Ectodermal cell (in vitro differentiated cells): ENCODE measurements at regions not wholly inside any gene's neighbourhood (a gene's known extent, or its start where the extent isn't known, plus 50 kb on each side); places are given as distances from the start of the nearest gene placed in this dataset.

Source experiments
- H3K27ac ChIP-seq: 2 replicates; pipeline ENCODE4 v1.7.0; 2013; ENCODE audit warnings: mild to moderate bottlenecking, low read depth, low read length; ENCODE audit not compliant: insufficient read depth, poor library complexity, severe bottlenecking
- H3K27me3 ChIP-seq: 2 replicates; pipeline ENCODE4 v1.7.0; 2013; ENCODE audit warnings: mild to moderate bottlenecking, low read length; ENCODE audit not compliant: insufficient read depth, control insufficient read depth, poor library complexity, severe bottlenecking
- H3K36me3 ChIP-seq: one replicate; pipeline ENCODE4 v1.7.0; 2013; ENCODE audit warnings: low read length; ENCODE audit not compliant: control insufficient read depth, insufficient read depth
- H3K4me1 ChIP-seq: one replicate; pipeline ENCODE4 v1.7.0; 2013; ENCODE audit warnings: low read length; ENCODE audit not compliant: control insufficient read depth, insufficient read depth
- H3K4me3 ChIP-seq: 2 replicates; pipeline ENCODE4 v1.7.0; 2013; ENCODE audit warnings: low read depth, low read length, control low read depth; ENCODE audit not compliant: insufficient read depth
- H3K9me3 ChIP-seq: 2 replicates; pipeline ENCODE4 v1.7.0; 2013; ENCODE audit warnings: mild to moderate bottlenecking, low read length, moderate library complexity; ENCODE audit not compliant: control insufficient read depth
- WGBS, 2 experiments: methylation state at CpG; one replicate each; pipeline ENCODE4 v1.1.7; 2013; ENCODE audit warnings: missing lambda C conversion rate in 2 of 2; 5-methylcytosine and 5-hydroxymethylcytosine counted together

GRCh38 chr16:62137996-62138395 lies 101.8 kb upstream of the CDH8 start:
- Histone ChIP-seq H3K27me3 (no peaks in the 10 kb centered on the region), H3K9me3 (no peaks in the 10 kb centered on the region), H3K4me3 (no peak overlapping the region), H3K4me1 (no peaks in the 10 kb centered on the region), H3K27ac (no peak overlapping the region), H3K36me3 (no peaks in the 10 kb centered on the region)
- WGBS, 2 experiments: 93 to 97% methylated on average over 3 of the region's 3 CpGs

- no peaks in the 10 kb centered on the region for H3K27me3 ChIP-seq
- no peak overlapping the region for H3K4me3 ChIP-seq
- no peaks in the 10 kb centered on the region for H3K9me3 ChIP-seq
- 89% methylated on average over 2 of the region's 2 CpGs; no CpG with 5 or more reads in 1 of the 2 experiments for WGBS, 2 experiments
- H3K4me1 ChIP-seq: no peaks in the 10 kb centered on the region
- no peaks in the 10 kb centered on the region for H3K36me3 ChIP-seq
- no peak overlapping the region for H3K27ac ChIP-seq
These were observed 99.7 kb upstream of the CDH8 start for GRCh38 chr16:62135911-62136310.

GRCh38 chr16:62135446-62135845 lies 99.2 kb upstream of the CDH8 start:
- H3K27me3 ChIP-seq: no peaks in the 10 kb centered on the region
- H3K4me3 ChIP-seq: no peak overlapping the region
- H3K36me3 ChIP-seq: no peaks in the 10 kb centered on the region
- no peaks in the 10 kb centered on the region for H3K4me1 ChIP-seq
- no peaks in the 10 kb centered on the region for H3K9me3 ChIP-seq
- 94 to 100% methylated on average over 1 of the region's 1 CpG for WGBS, 2 experiments
- H3K27ac ChIP-seq: no peak overlapping the region

- WGBS, 2 experiments: 74 to 87% methylated on average over 4 of the region's 4 CpGs
These were observed 93.9 kb upstream of the CDH8 start for GRCh38 chr16:62130101-62130500.

GRCh38 chr16:62105244-62105643 lies 69.0 kb upstream of the CDH8 start:
- no peak overlapping the region for H3K4me3 ChIP-seq
- H3K4me1 ChIP-seq: no peaks in the 10 kb centered on the region
- no peak overlapping the region for H3K27ac ChIP-seq
- H3K27me3 ChIP-seq: no peaks in the 10 kb centered on the region
- no peaks in the 10 kb centered on the region for H3K36me3 ChIP-seq
- WGBS, 2 experiments: no CpG with 5 or more reads among the region's 1 CpG
- H3K9me3 ChIP-seq: no peaks in the 10 kb centered on the region

More at GRCh38 chr16:62130101-62130500, 93.9 kb upstream of the CDH8 start:
- no peaks in the 10 kb centered on the region for H3K4me1 ChIP-seq
- H3K27me3 ChIP-seq: no peaks in the 10 kb centered on the region
- no peaks in the 10 kb centered on the region for H3K9me3 ChIP-seq
- no peak overlapping the region for H3K4me3 ChIP-seq
- no peak overlapping the region for H3K27ac ChIP-seq
- H3K36me3 ChIP-seq: no peaks in the 10 kb centered on the region

GRCh38 chr16:62102588-62102987 lies 66.3 kb upstream of the CDH8 start:
- Histone ChIP-seq H3K36me3 (no peaks in the 10 kb centered on the region), H3K4me3 (no peak overlapping the region), H3K27ac (no peak overlapping the region), H3K27me3 (no peaks in the 10 kb centered on the region), H3K4me1 (no peaks in the 10 kb centered on the region), H3K9me3 (no peaks in the 10 kb centered on the region)
- 100% methylated on average over 1 of the region's 1 CpG; no CpG with 5 or more reads in 1 of the 2 experiments for WGBS, 2 experiments

GRCh38 chr16:62100651-62101050 lies 64.4 kb upstream of the CDH8 start:
- Histone ChIP-seq H3K9me3 (no peaks in the 10 kb centered on the region), H3K4me1 (no peaks in the 10 kb centered on the region), H3K36me3 (no peaks in the 10 kb centered on the region), H3K27ac (no peak overlapping the region), H3K4me3 (no peak overlapping the region), H3K27me3 (no peaks in the 10 kb centered on the region)
- 71 to 81% methylated on average over 2 of the region's 2 CpGs for WGBS, 2 experiments

GRCh38 chr16:62089715-62090114 lies 53.5 kb upstream of the CDH8 start:
- Histone ChIP-seq H3K4me3 (no peak overlapping the region), H3K9me3 (no peaks in the 10 kb centered on the region), H3K4me1 (no peaks in the 10 kb centered on the region), H3K36me3 (no peaks in the 10 kb centered on the region), H3K27me3 (no peaks in the 10 kb centered on the region), H3K27ac (no peak overlapping the region)
- 92 to 97% methylated on average over 4 of the region's 4 CpGs for WGBS, 2 experiments

- H3K4me1 ChIP-seq: no peaks in the 10 kb centered on the region
- H3K27ac ChIP-seq: no peak overlapping the region
- H3K36me3 ChIP-seq: no peaks in the 10 kb centered on the region
- WGBS, 2 experiments: 91 to 94% methylated on average over 5 of the region's 5 CpGs
- no peaks in the 10 kb centered on the region for H3K27me3 ChIP-seq
- H3K9me3 ChIP-seq: no peaks in the 10 kb centered on the region
- H3K4me3 ChIP-seq: no peak overlapping the region
These were observed 52.6 kb upstream of the CDH8 start for GRCh38 chr16:62088731-62089410.
